GM21717 (cell line): ENCODE measurements at regions not wholly inside any gene's neighbourhood (a gene's known extent, or its start where the extent isn't known, plus 50 kb on each side); places are given as distances from the start of the nearest gene placed in this dataset.
"Not testable (repeated sequence)": the region's sequence is repeated elsewhere in the genome, so short reads cannot be mapped to it uniquely, and the experiment has no call there.

Source experiments
- ATAC-seq: cut with Tn5 transposase; IDR thresholded peaks from one replicate; pipeline ENCODE4 v1.9.1; 2021; ENCODE audit warnings: mild to moderate bottlenecking, moderate library complexity; ENCODE audit not compliant: unreplicated experiment

DNA sequence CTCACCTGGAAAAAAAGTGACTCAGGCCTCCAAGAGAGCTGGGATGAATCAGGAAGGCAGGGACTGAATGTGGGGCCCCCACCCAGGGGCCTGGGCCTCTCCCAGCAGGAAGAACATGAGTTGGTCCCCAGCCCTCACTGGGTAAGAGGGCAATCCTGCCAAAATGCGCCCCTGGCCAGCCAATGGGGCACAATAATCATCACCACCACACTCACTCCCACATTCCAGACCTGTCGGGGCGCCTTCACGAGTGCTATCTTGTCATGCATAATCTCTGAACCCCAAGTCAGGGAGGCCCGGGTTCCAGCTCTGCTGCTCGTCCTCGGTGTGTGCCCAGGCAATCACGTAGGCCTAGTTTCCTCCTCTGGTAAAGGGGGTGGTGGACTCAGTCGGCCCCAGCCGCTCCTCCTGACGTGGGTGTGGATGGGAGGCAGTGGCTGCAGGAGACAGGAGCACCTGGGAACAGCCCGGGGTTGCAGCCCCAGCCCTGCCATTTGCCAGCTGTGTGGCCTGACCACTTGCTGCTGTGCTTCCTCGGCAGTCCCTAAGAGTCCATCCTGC, 115.1 kb downstream of the CYP26B1 start:
- no peak for ATAC-seq

DNA sequence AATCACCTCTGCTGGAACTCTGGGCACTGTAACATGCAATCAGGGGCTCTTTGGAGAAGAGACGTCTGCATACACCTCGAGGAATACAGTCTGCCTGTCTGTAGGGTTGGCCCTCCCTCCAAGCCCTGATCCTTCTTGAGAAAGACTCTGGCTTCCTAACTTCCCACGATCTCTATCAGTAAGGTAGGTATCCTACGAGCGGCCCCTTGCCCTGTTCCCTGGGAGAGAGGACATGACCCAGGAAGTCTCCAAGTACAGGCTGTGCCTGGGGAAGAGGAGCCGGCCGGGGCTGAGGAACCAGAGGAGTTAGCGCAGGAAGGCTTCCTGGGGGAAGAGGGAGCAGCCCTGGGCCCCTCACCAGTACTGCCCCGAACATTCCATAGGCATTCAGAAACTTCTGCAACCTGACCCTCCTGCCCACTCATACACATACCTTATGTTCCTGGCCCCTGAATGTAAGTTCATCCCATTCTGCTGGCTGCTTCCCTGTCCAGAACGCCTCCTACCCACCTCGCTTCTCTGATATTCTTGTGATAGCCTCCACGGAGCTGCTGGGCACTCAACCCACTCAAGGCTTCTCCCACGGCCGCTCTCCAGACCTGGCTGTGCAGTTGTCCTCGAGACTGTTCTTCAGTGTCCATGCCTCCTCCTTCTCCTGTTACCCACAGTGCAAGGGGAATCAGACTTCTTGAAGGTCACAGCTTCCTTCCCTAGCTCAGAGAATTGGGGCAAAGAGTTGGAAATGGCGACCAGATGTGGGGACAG, 116.1 kb downstream of the CYP26B1 start:
- ATAC-seq, result no peak

DNA sequence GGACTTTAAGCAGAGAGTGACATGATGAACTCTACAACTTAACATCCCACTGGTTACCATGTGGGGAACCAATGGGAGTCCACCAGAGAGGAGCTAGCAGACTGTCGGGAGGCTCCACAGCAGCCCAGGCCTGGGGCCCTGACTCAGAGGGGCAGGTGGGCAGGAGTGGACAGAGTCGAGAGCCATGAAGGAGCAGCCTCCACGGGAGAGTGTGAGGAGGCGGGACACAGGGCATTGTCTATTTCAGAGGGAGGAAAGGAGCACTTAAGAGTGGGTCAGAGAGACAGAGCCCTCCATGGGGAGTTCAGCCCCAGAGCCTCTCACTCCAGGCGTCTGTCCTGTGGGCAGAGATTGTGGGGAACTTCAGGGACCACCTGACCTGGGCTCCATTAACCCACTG, 118.7 kb downstream of the CYP26B1 start:
- ATAC-seq, result no peak

DNA sequence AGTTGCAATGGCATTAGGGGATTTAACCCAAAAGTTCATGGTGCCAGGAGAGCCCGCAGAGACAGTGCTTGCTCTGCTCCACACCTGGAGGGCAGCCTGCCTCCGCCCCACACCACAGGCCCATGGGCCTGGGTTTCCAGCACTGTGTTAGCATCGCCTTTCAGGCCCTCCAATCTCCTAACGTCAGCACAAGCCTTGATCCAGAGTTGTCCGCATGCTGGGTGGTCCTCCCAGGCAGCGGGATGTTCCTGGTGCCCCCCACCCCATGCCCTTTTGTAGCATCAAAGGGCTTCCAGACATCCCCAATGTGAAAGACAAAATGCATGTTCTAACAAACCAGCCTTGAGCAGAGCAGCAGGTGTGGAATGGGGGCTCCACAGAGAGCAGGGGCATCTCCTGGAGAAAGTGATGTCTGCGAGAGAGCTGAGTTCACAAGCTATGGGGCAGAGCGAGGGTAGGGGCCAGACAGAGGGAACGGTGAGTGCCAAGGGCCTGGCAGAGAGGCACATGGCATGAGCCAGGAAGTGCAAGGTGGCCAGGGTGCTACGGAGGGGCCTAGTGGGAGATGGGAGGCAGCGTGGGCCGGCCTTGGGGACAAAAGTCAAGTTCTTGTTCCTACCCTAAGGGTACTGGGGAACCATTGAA, 119.2 kb downstream of the CYP26B1 start:
- no peak for ATAC-seq

DNA sequence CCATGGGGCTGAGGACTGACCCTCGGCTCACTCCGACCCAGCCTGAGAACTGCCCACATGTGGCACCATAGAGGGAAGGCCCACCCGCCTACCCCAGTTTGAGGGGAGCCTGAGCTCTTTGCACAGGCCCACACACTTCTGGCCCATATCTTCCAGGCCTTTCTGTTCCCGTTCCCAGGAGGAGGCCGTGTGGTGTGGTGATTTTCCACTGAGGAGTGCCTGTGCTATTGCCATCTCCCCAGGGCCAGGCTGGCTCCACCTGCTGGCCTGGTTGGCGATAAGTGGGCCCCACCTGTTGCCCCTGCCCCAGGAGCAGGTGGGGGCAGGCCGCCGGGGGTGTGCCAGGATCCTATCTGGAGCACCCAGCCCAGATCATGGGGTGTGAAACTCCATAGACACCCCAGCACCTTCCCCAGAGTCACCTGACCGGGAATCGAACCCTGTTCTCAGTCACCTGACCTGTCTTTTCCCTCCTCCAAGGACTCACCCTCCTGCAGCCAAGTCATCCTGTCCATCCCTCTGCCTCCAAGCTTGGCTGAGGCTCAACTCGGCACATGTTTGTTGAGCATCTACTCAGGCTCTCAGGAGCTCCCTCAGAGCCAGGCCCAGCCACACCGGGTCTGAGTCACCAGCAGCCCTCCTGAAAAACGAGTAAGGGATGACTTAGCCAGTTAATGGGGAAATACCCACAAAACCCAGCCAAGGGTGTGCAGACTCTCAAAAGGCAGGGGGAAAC, 120.1 kb downstream of the CYP26B1 start:
- no peak for ATAC-seq

DNA sequence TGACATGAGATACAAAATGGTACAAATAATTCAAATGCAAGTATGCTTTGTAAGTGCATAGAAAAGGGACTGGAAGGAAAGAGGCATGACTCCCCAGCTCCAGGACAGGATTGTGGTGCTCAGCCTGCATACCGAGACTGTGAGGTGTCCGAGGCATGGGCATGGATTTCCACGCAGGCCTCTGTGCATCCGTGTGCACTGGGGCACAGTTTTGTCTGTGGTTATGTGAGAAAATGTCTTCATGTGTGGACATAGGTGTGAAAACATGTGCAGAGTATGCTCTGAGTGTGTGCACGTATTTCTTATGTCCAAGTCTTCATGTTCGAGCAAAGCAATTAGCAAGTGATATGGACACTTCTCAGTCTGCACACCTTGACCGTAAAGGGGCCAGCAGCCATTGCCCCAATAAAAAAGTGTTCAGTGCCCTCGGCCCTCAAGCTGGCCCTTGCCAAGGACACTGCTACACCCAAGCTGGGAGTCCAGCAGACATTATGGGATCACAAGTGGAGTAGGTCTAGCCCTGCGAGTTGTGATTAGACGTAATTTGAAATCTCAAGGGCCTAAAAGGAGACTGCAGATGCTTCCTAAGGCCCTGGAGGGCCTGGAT, 120.7 kb downstream of the CYP26B1 start:
- ATAC-seq, result no peak

DNA sequence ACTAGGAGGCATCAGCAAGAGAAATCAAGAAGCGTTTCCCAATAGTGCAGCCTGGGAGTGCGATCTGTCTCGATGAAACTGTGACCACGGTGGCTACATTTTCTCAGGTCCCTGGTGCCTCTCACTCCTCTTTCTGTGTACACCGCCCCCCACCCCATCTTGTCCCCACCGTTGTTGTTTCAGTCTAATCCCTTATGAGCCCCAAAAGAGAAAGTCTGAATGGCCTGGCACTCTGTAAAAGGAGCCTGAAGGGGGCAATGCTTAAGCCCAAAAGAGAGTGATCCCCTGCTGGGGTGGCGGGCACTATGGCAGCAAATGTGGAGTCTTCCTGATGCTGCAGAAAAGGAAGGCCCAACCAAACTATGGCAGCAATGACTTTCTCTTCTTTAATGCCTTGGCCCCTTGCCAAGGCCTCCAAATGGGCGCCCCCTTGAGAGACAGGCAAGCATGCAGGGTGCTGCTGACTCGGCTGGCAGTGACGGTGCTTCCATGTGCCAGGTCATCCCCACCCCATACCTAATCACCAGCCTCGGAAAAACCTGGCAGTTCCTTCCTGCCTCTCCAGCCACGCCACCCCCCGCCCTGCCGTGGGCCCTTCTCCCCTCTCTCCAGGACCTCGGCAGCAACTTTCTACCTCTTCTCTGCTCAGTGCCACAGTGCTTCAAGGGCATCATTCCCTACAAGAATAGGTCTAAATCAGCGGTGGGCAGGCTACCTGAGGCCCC, 123.0 kb downstream of the CYP26B1 start:
- ATAC-seq, result no peak

DNA sequence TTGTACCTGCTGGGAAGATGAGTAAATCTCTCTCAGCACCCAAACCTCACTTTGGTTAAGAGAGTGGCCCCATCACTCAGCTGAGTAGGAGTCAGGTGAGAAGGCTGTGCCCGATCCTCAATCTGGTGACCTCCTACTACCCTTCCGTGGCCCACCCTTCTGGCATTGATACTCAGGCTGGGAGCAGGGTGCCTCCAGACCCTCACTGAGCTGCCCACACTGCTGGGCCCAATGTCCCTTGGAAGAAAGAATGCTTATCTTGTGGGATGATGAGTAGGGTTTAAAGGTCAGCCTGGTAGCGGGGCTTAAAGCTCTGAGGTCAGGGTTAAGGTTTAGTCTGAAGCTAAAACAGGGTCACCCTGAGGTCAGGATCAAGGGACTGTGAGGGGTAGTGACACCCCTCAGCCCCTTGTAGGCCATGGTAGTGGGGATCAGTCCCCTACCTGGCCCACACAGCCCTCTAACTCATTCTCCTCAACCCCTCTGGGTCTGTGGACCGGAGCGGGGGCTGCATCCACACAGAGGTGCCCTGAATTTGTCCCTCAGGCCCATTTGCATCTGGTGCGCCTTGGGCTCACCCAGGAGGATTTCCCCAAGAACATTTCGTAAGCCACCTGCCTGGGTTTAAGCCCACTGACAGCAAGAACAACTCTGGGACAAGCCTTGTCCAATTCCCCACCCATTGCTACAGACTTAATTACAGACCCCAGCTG, 123.8 kb downstream of the CYP26B1 start:
- no peak for ATAC-seq

DNA sequence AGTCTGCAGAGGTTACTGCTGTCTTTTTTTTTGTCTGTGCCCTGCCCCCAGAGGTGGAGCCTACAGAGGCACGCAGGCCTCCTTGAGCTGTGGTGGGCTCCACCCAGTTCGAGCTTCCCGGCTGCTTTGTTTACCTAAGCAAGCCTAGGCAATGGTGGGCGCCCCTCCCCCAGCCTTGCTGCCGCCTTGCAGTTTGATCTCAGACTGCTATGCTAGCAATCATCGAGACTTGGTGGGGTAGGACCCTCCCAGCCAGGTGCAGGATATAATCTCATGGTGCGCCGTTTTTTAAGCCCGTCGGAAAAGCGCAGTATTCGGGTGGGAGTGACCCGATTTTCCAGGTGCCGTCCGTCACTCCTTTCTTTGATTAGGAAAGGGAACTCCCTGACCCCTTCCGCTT, 126.3 kb downstream of the CYP26B1 start:
- ATAC-seq, result not testable (repeated sequence)

DNA sequence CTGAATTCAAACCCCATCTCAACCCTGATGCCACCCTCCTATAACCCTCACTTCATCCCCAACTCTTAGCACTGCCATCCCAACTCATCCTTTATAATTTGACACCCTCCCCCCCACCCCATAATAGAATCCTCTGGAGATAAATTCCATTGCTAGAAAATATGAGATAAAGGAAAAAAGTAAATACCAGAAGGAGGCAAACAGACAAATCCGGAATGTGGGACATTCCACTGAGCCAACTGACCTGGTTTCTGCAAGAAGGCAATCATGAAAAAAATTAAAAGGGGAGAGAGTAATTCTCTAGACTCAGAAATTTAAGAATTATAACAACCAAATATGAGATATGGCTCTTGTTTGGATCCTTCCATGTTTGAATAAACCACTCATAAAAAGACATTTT, 132.4 kb downstream of the CYP26B1 start:
- no peak for ATAC-seq

DNA sequence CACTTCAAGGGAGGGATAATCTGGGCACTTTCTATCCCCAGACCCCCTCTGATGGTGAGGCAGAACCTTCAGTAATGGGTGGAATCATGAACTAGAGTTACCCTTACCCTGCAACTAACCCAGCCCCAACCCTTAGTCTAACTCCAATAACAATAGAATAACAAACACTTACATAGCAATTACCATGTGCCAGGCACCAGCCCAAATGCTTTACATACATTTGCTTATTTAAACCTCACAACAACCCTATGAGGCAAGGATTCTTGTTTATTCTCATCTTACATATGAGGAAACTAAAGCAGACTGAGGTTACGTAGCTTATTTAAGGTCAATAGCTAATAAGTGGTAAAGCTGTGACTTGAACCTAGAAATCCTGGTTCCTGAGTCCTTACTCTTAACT, 132.8 kb downstream of the CYP26B1 start:
- no peak for ATAC-seq

DNA sequence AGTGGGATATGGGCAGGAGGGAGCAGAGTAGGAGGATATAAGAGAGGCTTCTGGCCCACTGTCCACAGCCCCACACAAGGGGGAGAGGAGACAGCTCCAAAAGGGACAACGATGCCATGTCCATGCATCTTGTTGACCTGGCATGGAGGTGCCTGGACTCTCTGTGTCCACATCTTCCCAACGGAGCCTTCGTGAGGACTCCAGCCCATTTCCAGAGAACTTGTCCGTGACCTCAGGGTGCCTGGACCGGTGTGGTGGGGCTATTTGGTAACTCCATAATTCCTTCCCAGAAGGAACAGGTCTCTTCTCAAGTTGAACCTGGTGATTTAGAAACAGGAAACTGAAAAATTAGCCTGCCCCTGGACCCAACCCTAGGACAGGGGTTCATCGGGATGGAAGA, 133.9 kb downstream of the CYP26B1 start:
- no peak for ATAC-seq

DNA sequence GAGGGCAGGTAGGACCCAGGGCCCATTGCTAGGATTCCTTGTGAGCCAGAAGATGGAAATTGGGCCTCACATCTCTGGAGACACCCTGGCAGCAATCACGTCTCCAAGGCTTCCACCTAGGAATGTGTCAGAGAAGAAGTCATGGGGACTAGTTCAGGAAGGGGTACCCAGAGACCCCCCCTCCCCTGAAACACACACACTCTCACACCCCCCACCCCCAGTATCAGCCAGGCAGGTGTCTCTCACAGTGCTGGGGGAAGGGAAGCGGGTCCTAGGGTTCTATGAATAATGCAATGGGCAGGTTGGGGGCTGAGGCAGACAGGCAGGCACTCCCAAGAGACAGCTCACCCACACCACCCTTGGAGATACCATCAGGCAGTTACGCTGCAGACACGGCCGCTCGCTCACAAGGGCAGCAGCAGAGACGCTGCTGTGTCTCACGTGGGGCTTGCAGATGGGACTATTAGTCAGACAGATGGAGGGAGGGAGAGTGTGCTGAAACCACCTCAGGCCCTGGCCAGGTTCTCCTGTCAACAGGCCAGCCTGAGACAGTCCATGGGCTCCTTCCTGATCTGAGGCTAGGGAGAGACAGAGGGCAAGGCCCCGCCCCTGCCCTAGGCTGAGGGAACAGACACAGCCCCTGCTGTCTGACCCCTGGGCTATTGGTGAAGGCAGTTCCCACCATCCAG, 134.6 kb downstream of the CYP26B1 start:
- ATAC-seq, result no peak

DNA sequence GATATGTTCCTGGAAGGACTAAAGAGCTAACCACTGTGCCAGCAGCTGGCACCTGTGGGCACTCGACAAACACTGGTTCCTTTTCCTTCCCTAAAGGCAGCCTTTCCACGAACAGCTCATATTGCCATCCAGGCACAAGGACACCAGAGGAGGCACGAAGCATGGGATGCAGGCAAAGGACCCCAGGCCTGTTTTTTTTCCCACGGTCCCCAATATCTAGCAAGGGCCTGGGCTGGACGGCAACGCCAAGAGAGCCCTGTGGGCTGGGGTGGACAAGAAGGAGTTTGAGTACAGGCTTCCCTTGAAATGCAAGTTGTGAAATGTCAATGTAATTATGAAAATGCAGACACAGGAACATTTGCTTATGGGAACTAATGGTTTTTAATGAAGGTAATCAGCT, 135.9 kb downstream of the CYP26B1 start:
- no peak for ATAC-seq

DNA sequence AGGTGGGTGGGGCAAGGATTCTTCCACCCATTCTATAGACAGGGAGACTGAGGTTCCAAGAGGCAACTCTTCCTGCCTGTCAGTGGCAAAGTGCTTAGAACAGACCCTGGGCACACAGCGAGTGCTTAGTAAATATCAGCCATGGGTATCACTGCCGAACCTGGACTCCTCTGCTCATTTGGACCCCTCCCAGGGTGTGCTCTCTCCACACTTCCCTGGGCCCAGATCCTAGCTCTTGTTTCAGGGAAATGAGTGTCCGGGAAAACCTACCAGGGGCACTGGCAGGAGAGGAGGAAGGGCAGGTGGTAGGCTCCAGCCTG, 136.3 kb downstream of the CYP26B1 start:
- no peak for ATAC-seq

DNA sequence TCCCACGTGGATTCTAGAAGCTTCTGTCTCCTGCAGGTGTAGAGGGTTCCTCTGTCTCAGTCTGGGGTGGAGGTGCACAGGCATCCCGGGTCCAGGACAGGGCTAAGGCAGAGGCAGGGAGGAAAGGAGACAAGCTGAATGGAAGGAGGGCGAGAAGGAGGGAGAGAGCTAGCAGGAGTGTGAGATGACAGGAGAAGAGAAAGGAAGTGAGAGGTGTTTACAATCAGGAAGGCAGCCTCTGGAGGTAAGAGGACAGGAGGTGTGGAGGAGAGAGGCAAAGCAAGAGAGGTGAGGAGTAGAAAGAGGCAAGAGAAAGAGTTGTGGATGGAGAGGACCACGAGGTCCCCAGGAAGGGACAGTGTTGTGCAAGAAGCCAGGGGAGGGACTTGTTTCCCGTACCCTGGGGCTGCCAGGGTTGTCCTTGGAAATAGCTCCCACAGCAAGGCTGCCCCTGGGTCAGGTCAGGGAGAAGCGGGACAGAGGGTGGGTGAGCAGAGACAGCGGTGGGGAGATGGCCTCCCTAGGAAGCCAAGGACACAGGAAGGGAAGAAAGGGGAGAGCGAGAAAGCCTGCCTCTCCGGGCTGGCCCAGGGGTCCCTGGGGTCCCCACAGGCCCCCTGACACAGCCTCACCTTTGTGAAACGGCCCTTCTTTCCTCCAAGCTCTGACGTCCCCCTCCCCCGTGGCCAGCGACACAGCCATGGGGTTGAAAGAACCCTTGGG, 136.9 kb downstream of the CYP26B1 start:
- no peak for ATAC-seq

DNA sequence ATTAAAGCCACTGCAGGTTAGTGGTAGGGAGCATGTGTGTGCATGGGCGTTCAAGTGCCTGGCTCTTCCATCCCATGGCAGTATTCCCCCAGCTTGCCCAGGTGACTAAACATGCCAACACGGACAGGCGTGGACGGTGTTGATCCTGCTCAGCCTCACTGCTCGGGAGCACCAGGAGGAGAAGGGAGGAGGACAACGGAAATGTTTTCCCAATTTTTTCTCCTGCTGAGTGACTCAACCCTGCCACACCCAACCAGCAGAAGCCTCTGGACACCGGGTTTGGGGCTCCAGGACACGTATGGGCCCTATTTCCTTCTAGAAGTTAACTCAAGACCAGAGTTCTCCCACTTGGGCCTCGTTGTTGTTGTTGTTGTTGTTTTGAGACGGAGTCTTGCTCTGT, 139.1 kb downstream of the CYP26B1 start:
- ATAC-seq, result no peak

DNA sequence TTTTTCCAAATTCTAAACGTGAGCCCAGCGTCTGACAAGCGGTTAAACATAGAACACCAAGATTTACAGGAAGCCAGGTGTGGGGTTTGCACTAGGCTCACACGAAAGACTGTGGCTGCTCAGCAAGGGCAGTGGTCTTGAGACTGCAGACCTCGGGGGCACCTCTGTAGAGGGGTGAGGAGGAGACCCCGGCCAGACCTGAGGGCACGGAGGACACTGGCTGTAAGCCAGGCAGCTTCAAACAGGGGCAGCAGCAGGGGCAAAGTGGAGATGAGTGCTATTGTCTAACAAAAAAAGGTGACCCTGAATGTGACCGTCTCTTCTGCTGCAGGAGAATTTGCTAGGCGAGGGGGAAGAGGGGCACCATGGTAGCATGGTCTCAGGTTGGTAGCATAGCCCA, 140.3 kb downstream of the CYP26B1 start:
- ATAC-seq, result no peak

DNA sequence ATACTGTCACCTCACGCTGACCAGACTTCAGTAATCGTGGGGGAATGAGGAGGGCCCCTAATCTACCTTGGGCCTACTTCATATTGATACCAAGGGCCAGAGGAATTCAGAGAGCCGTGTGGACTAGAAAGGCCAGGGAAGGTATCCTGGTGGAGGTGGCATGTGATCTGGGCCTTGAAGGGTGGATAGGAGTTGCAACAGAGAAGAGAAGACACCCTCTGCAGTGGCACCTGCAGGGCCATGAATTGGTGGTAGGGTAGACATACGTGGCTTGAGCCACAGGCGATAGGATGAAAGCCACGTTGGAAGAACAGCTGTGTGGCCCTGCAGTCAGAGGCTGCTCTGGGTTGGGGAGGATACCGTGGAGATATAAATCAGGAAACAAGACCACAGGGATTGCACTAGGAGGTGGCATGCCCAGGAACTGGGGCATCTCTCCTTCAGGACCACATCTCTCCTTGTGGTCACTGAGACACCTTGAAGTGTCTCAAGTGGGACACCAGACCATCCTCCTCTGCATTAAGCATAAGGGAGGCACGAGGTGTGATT, 141.4 kb downstream of the CYP26B1 start:
- no peak for ATAC-seq
